GM21529 (cell line): ENCODE measurements at regions not wholly inside any gene's neighbourhood (a gene's known extent, or its start where the extent isn't known, plus 50 kb on each side); places are given as distances from the start of the nearest gene placed in this dataset.
"Not testable (repeated sequence)": the region's sequence is repeated elsewhere in the genome, so short reads cannot be mapped to it uniquely, and the experiment has no call there.

Experiments used
- ATAC-seq: cut with Tn5 transposase; IDR thresholded peaks from one replicate; pipeline ENCODE4 v1.9.1; 2021; ENCODE audit not compliant: unreplicated experiment

GRCh38 chrX:81348388-81348787, 146.5 kb downstream of the SH3BGRL start:
- no peak for ATAC-seq

- ATAC-seq, result no peak
These were observed 153.1 kb downstream of the SH3BGRL start for GRCh38 chrX:81354954-81355353.

GRCh38 chrX:81355436-81355835, 153.5 kb downstream of the SH3BGRL start:
- no peak for ATAC-seq

DNA sequence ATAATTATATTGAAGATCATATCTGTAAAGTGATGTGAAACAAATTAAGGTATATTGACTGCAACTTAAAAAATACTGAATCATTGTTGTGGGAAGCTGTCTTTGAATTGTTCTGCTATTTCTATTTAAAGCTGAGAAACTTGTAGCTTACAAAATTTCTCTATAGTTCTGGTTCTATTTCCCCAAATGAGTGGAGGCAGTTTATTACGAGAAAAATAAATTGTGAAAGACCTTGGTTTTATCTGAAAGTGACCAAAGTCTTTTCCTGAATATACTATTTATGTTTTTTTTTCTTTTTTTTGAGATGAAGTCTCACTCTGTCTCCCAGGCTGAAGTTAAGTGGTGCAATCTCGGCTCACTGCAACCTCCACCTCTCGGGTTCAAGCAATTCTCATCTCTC, 165.4 kb downstream of the SH3BGRL start:
- no peak for ATAC-seq

DNA sequence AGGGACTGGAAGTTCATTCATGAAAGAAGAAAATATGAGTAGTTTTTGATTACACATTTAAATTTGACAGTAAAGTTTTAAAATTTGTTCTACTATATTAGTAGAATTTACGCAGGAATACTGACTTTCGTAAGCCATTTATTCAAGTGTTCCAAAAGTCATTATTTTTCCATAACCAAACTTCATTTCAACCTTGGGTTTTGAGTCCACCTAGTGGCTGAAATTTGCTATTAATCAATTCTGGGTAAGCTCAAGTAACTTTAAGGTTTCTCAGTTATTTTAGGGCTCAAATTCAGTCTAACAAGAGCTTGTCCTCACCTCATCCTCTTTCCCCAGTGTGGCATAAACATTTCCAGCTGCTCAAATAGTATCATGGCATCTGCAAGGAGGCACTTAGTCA, 175.4 kb downstream of the SH3BGRL start:
- ATAC-seq, result peak; percentile 63

GRCh38 chrX:81378560-81378959, 176.7 kb downstream of the SH3BGRL start:
- ATAC-seq, result no peak

DNA sequence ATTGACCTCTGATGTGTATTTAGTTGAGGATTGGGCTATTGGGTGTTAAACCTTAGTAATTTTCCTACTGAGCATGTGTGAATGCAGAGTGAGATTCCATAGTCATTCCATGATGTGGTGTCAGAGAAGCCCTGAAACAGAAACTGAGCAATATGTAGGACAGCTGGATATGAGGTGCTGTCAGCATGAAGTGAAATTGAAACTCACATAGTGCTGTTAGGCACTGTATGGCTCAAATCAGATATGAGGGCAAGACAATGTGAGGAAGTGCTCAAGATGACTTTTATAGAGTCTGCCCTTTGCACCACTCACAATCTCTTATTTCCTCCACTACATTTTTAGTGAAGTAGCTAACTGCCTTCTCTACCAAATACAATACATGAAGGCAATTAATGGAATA, 188.3 kb downstream of the SH3BGRL start:
- peak; percentile 87 for ATAC-seq

DNA sequence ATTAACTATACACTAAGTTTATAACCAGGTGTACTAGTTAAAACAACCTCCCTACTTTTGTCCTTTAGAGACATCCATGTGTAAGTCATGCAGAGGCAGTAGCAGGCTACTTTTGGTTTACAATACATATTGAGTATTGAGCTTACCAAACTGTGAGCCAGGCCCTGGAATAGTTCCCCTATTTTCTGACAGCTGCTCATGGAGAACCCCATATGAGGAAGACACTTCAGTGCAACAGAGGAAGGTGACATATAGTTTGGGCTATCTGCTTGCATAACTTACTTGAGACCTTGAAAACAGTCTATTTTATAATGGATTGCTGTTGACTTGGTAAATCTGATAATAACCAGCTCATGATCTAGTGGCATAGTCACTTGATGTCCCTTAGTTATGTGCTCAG, 190.5 kb downstream of the SH3BGRL start:
- ATAC-seq, result no peak

DNA sequence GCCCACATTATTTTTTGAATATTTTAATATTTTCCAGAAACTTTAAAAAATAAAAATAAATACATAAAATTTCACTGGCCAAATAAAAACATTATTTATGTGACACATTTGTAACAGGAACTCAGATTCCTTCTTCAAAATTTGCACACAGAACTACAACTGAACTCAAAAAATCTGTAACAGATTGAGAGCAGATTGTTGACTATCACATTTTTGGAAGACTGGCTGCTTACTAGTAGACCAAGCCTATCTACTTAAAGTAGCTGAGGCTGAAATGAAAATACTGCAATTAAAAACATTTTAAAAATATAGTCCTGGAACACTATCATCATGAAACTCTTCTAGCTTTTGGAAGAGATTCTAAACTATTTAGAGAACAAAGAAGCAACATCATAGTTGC, 203.9 kb downstream of the SH3BGRL start:
- no peak for ATAC-seq

DNA sequence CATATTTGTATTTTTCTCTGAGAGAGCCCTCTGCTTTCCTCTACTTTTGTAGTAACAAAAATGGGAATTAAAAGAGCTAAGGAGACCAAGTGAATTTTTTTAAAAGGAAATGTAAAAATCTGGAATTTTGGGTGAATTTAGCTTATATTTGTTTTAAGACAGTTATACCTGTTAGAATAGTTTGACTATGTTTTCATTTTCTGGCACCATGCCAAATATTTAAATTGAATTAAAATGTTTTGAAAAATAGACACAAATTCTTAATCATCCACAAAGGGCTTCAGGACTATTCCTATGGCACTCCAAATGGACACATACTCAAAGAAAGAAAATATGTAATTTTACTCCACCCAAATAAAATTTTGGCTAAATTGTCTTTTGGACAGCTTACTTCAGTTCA, 209.6 kb downstream of the SH3BGRL start:
- no peak for ATAC-seq

DNA sequence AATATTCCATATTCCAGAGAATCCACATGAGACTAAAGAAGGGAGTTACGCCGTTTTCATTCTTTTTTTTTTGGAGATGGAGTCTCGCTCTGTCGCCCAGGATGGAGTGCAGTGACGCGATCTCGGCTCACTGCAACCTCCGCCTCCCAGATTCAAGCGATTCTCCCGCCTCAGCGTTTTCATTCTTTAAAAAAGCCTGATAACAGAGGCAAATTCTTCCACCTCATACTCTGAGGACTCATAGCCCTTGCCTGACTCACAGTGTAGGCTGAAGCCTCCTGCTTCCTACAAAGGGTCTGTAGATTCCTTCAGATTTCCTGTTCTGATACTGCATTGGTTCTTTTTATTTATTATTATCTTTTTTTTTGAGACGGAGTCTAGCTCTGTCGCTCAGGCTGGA, 210.5 kb downstream of the SH3BGRL start:
- ATAC-seq, result no peak

DNA sequence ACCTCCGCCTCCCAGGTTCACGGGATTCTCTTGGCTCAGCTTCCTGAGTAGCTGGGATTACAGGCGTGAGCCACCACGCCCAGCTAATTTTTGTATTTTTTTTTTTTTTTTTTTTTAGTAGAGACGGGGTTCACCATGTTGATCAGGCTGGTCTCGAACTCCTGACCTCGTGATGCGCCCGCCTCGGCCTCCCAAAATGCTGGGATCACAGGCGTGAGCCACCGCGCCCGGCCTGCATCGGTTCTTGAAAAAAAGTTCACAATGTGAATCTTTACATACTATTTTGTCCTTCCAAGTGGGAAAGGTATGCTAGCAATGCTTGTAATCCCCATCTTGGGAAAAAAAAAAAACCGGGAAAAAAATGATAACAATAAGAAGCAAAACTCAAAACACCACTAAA, 211.0 kb downstream of the SH3BGRL start:
- not testable (repeated sequence) for ATAC-seq

- ATAC-seq, result no peak
These were observed 212.7 kb downstream of the SH3BGRL start for GRCh38 chrX:81414630-81415029.
